Keratinocyte (primary cell): ENCODE measurements at regions not wholly inside any gene's neighbourhood (a gene's known extent, or its start where the extent isn't known, plus 50 kb on each side); places are given as distances from the start of the nearest gene placed in this dataset.

ENCODE experiments used
- EZH2 ChIP-seq: IDR thresholded peaks from one replicate; pipeline ENCODE4 v1.6.1; 2012; ENCODE audit warnings: inconsistent platforms, mild to moderate bottlenecking, low read length, moderate library complexity
- TF ChIP-seq, protein P1 (sequence below), 3 experiments: IDR thresholded peaks in 1 of 3; conservative IDR thresholded peaks in 1 of 3; optimal IDR thresholded peaks in 1 of 3; 2 replicates in 2 of 3; 3 replicates in 1 of 3; pipeline versions ENCODE3 to v1.5.1; 2011; ENCODE audit warnings: low read length in 3 of 3, mild to moderate bottlenecking in 3 of 3, moderate library complexity in 2 of 3, control low read depth in 1 of 3, inconsistent platforms in 1 of 3; ENCODE audit not compliant: insufficient read depth in 2 of 3; ENCODE audit errors: extremely low read depth in 1 of 3

- TF ChIP-seq, protein P1, sequence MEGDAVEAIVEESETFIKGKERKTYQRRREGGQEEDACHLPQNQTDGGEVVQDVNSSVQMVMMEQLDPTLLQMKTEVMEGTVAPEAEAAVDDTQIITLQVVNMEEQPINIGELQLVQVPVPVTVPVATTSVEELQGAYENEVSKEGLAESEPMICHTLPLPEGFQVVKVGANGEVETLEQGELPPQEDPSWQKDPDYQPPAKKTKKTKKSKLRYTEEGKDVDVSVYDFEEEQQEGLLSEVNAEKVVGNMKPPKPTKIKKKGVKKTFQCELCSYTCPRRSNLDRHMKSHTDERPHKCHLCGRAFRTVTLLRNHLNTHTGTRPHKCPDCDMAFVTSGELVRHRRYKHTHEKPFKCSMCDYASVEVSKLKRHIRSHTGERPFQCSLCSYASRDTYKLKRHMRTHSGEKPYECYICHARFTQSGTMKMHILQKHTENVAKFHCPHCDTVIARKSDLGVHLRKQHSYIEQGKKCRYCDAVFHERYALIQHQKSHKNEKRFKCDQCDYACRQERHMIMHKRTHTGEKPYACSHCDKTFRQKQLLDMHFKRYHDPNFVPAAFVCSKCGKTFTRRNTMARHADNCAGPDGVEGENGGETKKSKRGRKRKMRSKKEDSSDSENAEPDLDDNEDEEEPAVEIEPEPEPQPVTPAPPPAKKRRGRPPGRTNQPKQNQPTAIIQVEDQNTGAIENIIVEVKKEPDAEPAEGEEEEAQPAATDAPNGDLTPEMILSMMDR (optimal IDR thresholded peaks at IDR 0.05 in 1 of 3, IDR thresholded peaks at IDR 0.05 in 1 of 3, conservative IDR thresholded peaks at IDR 0.05 in 1 of 3; ENCODE audit: extremely low read depth in 1 of 3, insufficient read depth in 2 of 3, low read length in 3 of 3): no peak
- TF ChIP-seq EZH2: no peak
Measured at GRCh38 chr6:145045582-145045981, 689.7 kb downstream of the EPM2A start.
